GM18861 (cell line): ENCODE measurements at regions not wholly inside any gene's neighbourhood (a gene's known extent, or its start where the extent isn't known, plus 50 kb on each side); places are given as distances from the start of the nearest gene placed in this dataset.

ENCODE experiments used
- ATAC-seq: cut with Tn5 transposase; IDR thresholded peaks from one replicate; pipeline ENCODE4 v1.9.1; 2021; ENCODE audit not compliant: unreplicated experiment

GRCh38 chr2:234308073-234308812 is 188.6 kb downstream of the ARL4C start:
- ATAC-seq = no peak

DNA sequence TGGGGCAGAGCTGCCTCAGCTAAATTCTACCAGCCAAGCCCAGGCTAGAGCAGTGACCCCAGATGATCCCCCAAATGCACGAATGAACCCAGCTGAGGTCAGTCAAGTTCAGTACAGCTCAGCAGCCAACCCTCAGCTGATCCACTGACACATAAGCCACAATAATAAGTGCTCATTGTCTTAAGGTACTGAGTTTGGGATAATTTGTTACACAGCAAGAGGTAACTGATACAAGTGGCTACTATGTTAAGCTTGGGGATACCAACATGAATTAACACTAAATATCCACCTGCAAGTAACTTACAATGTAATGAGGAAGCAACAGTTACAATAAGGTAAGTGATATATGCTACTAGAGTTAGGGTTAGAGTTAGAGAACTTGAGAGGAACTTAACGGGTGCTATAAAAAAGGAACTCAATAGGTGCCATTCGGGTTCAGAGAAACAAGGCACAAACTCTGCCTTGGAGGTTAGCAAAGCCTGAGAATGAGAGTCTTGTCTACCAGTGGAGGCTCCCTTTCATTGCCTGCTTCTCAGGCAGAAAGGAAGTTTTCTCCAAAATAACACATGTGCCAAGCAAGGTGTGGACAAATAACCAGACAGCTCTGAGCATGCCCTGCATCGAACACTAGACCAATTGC is 189.4 kb downstream of the ARL4C start:
- ATAC-seq = no peak

- ATAC-seq = no peak
Observed at GRCh38 chr2:234306426-234307173, 190.3 kb downstream of the ARL4C start.

- ATAC-seq = no peak
Observed at GRCh38 chr2:234305846-234306245, 191.0 kb downstream of the ARL4C start.

DNA sequence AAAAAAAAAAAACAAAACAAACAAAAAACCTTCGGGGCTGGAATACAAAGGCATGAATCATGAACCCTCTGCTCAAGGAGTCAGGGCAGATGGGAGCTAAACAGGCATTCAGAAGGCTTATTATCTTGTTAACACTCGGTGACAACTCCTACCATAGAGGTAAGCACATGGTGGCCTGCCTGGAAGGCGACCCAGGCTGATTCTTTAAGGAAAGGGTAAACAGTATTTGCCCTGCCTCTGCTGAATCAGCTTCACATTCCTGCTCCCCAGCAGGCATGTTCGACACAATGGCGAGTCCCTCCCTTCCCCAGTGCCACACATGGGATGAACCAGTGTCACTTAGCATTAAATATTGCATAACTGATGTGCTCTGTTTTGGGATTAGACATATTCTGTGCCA is 191.9 kb downstream of the ARL4C start:
- no peak for ATAC-seq

DNA sequence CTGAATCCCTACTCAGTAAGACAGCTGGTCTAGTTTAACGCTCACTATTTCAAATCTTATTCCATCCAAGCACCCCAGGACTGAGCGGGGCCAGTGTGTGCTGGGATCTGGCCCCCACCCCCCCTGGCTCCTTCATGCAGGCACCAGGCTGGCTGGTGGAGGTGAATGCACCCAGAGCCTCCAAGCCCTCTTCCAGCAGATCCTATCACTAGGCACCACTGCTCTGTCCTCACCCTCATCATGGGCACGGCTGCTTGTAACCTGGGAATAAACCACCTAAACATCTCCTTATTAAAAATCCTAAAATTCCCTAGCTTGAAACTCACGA is 194.3 kb downstream of the ARL4C start:
- ATAC-seq = no peak

DNA sequence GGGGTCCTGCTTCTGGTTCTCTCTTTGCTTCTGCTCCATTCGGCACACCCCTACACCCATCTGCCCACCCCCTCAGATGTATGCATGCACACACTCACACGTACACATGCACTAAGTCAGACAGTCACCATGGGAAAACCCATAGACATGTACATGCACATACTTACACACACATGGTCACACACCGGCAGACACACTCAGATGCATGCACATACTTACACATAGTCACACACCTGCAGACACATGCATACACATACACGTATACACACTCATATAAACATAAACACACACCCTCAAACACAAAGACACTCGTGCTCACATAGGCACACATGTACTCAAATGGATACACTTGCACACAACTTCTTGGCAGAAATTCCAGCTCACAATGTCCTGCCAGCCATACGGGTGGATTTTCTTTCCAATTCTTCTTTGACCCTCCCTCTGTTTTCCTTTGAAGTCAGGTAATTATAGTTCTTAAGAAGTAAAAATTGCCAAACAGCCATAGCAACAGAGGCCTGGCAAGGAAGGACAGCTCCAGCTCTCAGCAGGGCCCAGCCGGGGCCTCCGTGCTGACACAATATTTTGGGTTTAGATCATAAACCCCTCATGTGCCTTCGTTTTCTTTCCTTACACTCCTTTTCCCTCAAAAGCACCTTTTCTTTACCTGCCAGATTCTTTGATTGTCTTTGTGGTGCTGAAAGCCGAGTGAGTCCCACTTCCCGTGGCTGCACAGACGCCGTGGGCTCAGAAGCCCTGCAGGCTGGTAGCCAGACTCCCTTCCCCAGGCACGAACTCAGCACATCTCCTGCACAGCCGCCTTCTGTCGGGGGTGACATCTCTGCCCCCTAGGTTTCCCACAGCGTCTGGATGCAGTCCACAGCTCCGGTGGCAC is 195.7 kb downstream of the ARL4C start:
- no peak for ATAC-seq

GRCh38 chr2:234300391-234300925 is 196.4 kb downstream of the ARL4C start:
- no peak for ATAC-seq

DNA sequence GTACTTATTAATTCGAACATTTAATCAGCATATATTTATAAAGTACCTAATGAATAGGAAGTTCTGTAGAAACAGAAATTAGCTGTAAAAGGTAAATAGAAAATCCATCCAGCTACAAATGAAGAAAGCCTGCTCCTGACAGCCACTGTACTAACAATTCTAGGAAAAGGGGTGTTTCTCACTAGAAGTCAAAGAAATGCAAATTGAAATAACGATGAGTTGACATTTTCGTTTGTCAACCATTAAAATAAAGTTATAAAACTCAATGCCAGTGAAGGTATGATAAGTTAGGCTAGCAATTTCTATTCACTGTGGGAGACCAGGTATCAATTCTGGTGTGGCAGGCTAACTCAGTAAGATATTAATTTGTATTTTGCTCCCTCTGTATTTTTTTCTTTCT is 198.0 kb downstream of the ARL4C start:
- no peak for ATAC-seq

GRCh38 chr2:234296991-234297390 is 199.9 kb downstream of the ARL4C start:
- ATAC-seq = no peak

DNA sequence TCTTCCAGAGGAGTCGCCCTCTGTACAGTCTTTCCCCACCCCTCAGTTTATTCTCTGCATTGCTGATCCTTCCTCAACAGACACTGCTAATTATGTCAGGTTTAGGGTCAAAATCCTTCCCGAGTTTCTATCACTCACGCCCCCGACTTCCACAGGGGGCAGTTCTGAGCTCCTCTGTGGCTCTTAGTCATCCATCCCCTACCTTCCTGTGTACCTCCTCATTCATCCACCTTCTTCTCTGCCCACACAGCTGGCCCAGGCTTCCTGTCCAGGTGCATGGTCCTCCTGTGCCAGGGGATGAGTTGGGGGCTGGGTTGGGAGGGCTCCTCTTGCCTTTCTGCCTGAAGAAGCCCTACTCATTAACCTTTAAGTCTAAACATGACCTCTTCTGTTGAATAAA is 202.9 kb downstream of the ARL4C start:
- ATAC-seq = no peak

GRCh38 chr2:234292962-234293243 is 204.0 kb downstream of the ARL4C start:
- no peak for ATAC-seq

- ATAC-seq = peak; percentile 50
Observed at GRCh38 chr2:234292205-234292961, 204.5 kb downstream of the ARL4C start.

- no peak for ATAC-seq
Observed at GRCh38 chr2:234291765-234292204, 205.1 kb downstream of the ARL4C start.

DNA sequence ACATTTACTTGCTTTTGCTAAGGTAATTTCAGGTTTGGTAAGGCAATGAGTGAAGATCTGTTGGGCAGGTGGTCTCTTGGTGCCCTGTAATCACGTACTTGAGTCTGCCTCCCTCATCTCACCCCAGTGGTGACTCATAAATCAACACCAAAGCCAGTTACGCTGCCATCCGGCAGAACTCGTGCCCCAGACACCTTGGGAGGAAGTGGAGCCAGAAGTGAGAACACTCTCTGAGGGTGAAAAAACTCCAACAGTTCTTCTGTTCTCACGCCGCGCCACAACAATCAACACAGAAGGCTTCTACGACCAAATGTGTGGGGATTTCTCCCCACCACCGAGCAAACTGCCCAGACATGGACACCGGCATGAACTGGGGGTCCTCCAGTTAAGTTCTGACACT is 206.2 kb downstream of the ARL4C start:
- ATAC-seq = peak; percentile 65

GRCh38 chr2:234289834-234290590 is 206.9 kb downstream of the ARL4C start:
- no peak for ATAC-seq

- no peak for ATAC-seq
Observed at GRCh38 chr2:234288974-234289455, 207.9 kb downstream of the ARL4C start.

DNA sequence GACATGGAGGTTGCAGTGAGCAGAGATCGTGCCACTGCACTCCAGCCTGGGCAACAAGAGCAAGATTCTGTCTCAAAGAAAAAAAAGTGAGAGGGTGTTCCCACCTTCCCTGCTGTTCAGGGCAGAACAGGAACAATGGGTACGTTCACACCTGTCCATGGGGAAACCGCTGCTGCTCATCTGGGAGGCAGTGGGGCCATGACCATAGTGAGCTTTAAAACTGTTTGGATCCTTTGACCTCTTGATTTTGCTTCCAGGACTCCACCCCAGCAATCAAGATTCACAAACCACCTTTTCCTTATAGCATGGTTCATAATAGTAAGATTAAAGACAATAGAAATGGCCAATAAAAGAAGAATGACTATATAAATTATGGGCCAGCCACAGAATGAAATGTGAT is 209.2 kb downstream of the ARL4C start:
- no peak for ATAC-seq

GRCh38 chr2:234286956-234287355 is 209.9 kb downstream of the ARL4C start:
- no peak for ATAC-seq
